Hematopoietic multipotent progenitor cell (in vitro differentiated cells): ENCODE measurements at regions not wholly inside any gene's neighbourhood (a gene's known extent, or its start where the extent isn't known, plus 50 kb on each side); places are given as distances from the start of the nearest gene placed in this dataset.

Source experiments
- DNase-seq, 3 donors: peaks; one replicate each; pipeline ENCODE4 v3.0.0-alpha.2; 2011 to 2015; ENCODE audit warnings: low read depth in 2 of 3, low spot score in 2 of 3

GRCh38 chr21:16169102-16169511 is 439.3 kb downstream of the USP25 start:
- DNase-seq = no peak

DNA sequence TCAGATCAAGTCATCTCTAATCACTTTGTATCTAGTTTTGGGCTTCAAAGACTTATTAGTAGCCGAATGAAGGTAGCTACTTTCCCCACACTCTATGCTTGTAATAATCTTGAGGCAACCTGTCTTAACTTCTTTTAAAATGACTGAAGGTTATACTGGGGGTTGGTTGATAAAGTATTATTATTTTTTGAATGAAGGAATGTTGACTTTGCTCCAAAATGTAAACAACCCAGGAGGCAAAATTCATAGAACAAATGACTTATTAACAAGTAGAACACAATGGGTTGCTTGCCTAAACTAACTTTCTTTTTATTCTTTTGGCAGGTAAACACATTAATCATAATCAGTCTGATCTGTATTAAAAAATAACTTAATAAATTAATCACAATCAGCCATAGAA is 440.0 kb downstream of the USP25 start:
- DNase-seq = no peak

- no peak for DNase-seq
Measured at GRCh38 chr21:16176570-16176969, 446.8 kb downstream of the USP25 start.

DNA sequence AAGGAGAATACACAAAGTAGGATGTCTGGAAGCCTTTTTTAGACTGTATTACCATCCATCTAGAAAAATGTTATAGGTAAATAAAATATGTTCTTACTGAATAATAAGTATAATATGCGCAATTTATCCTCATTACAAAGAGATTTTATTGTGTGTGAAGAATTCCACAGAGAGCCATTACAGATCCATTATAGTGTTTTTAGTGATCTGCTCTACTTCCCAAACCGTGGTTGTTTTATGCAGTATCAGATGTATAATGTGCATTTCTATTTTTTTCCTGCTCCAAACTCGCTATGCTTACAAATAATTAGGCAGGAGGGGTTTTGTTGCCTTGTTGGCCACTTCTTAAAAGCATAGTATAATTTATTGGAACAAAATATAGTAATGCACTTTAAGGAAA is 447.8 kb downstream of the USP25 start:
- DNase-seq = no peak

DNA sequence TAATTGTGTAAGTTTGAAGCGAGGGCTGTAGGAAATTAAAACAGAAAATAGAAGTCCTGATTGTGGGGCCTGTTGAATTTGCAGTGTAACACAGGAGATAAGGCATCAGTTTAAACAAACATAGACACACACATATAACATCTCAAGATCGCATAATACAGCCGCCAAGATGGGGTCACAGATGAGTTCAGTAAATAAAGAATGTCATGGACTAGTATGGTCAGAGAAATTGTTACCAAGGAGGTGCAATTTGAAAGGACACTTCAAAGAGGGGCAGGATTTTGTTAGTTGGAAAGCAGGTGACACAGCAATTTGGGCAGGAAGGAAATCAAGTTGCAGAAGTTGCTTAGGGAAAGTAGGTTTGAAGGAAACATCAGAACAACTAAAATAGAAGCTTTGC is 450.0 kb downstream of the USP25 start:
- peak in 1 of 3 donors; percentile 29 for DNase-seq

DNA sequence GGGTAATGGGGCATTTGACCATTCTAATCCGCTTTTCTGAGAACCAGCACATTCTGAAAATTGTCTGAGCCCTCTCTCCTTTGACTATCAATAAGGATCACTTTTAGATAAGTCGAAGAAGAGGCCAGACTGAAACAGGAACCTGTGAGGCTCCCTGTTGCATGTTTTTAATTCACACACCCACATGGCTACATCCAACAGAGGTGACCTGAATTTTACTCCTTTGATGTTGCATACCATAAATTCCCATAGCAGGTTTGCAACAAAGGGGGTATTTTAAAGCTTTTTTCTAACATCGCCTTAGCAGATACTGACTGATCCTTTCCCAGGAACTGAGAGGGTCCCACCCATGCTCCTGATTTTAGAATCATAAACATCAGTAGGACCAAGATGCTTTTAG is 450.8 kb downstream of the USP25 start:
- DNase-seq = peak in 1 of 3 donors; percentile 16

GRCh38 chr21:16181018-16181417 is 451.2 kb downstream of the USP25 start:
- no peak for DNase-seq

DNA sequence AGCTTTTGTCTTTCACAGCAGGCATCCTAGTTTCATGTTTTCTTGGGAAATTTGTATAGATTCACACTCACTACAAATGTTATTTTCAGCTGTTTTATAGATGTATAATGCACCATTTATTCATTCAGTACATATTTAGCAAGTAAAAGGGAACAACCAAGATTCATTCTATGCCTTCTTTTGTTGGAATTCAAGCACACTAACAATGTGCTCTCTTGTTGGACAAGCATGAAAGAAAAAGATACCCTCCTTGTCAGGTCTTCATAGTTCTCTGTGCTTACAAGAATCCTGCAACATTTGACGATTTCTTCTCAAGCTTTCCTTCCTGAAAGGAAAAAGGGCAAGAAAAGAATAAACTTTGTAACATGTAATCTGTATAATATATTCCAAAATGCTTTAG is 456.0 kb downstream of the USP25 start:
- DNase-seq = no peak

DNA sequence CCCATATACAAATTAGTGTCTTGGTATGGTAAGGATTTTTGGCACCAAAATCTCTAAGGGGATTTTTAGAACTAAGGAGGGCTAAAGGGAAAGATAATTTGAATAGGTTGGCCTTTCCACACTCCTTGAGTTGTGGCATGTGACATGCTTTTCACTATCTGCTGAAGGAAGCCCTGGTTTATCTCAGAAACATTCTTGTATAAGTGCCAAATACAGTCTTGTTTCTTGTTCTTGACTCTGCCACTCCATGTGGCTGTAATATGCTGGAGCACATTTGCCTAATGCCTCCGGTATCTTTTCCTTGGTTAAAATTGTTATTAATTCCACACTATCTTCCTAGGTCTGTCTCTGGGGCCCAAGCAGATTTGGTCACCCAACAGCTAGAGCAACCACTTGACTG is 457.0 kb downstream of the USP25 start:
- no peak for DNase-seq

GRCh38 chr21:16187603-16188301 is 458.0 kb downstream of the USP25 start:
- no peak for DNase-seq

- DNase-seq = no peak
Measured at GRCh38 chr21:16192902-16193301, 463.1 kb downstream of the USP25 start.

GRCh38 chr21:16193496-16194094 is 463.8 kb downstream of the USP25 start:
- no peak for DNase-seq

DNA sequence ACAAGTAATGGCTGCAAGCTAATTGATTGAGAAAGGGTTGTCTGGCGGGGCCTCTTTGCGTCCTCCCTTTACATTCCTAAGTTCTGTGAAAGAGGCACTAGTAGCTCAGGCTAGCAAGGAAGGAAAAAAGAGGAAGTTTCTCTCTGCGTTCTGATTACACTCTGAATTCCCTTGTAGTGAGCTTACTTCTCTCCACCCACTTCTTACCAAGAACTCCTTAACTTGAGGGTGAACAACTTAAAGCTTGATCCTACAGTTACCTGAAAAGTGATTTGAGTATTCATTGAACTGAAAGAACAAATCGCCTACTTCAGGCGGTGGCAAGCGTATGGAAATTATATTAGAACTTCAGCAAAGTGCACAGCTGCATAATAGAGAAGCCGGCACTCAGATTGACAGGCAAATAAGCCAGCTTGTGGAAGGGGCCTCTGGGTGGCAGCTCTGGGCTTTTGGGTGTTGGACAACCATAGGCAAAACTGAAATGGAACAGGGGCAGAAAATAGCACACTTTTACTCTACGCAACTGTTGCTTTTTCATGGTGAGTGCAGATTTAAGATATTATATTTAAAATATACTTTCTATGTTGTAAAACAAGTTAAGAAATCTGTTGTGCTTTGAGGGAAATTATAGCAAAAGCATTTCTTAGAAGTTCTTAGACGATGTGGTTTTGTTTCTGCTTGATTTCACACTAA is 464.5 kb downstream of the USP25 start:
- DNase-seq = peak in 2 of 3 donors; percentile 81 to 89

DNA sequence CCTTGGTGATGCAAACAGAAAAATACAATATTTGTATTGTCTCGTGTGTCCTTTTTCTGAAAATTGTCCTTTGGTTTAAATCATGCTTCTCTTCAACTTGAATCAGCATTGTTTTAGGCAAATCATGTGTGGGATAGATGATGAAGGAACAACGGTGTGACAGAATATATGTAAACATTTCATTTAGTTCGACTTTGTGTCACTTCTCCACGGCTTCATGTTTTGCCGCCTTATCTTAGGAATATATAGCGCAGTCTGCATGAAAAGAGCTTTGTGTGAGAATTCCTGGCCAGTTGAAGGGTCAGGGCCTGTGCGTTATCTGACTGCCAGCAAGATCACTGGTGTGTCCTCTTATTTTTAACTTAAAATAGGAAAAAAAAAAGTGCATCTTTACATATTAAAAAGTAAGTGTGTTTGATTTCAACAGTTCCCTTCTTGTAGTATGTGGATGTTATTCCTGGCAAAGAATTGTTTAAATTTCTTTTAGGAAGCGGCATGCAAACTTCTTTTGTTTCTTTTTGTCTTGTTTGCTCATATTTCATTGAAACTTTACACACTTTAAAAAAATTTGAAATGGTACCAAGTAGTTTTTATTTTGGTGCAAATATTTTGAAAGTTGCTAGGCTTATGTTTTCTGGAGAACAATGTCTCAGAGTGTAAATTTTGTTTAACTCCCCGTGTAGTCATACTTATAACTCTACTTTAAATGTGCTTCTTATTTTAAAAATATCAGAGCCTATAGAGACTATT is 465.2 kb downstream of the USP25 start:
- DNase-seq = no peak

DNA sequence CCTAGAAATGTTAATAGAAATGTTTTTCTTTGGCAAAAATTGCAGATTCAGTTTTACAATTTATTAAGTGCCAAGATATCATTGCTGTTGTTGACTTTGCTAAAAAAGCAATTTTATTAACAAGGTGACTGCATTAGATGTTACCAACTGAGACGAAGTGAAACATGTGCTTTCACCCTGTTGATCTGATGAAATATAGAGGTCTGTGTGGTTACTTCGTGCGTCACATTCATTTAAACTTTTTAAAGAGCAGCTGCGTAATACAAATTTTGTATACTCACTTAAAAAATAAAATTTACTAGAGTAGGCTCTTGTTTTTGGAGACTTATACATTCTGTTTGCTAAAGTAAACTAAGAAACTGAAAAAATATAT is 465.7 kb downstream of the USP25 start:
- peak in 2 of 3 donors; percentile 38 to 53 for DNase-seq

- peak in 1 of 3 donors; percentile 8 for DNase-seq
Measured at GRCh38 chr21:16196001-16196400, 466.2 kb downstream of the USP25 start.

- no peak for DNase-seq
Measured at GRCh38 chr21:16198546-16198945, 468.8 kb downstream of the USP25 start.

DNA sequence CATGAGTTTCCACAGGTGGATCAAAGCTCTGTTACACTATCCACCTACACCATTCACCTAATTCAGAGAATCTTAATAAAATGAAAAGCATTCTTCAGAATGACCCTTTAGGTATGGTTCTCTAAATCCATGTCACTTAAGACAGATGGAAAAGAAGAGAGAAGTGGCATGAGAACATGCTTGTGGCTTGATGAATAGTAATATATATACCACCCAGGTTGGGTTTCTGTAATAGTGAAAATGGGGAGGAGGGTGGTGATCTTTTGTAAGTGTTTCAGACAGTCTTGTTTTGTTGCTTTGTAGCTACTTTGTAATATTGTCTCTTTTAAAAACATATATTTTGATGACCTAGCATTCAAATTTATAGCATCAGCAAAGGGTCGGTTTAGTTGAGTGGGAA is 469.8 kb downstream of the USP25 start:
- DNase-seq = no peak

- DNase-seq = no peak
Measured at GRCh38 chr21:16201718-16202117, 471.9 kb downstream of the USP25 start.

- no peak for DNase-seq
Measured at GRCh38 chr21:16205527-16205926, 475.7 kb downstream of the USP25 start.
